WTC11 (cell line): ENCODE measurements at regions not wholly inside any gene's neighbourhood (a gene's known extent, or its start where the extent isn't known, plus 50 kb on each side); places are given as distances from the start of the nearest gene placed in this dataset.
A peak's percentile ranks its signal among the peaks of the same experiment; 100 is the strongest.
"Not testable (repeated sequence)": the region's sequence is repeated elsewhere in the genome, so short reads cannot be mapped to it uniquely, and the experiment has no call there.

Experiments
- ATAC-seq: fragments of 200-7000 bp; cut with Tn5 transposase; 2 replicates; pipeline ENCODE4 v1.10.0; 2021; ENCODE audit warnings: mild to moderate bottlenecking, moderate library complexity
- CTCF ChIA-PET: fragments of 300-600 bp; sonication (Branson Sonifier 250); formaldehyde crosslinking; loops from one replicate; lab custom pipeline; 2021; ENCODE audit warnings: antibody characterized with exemption; lab: Charles Lee
- POLR2A ChIA-PET: fragments of 350-600 bp; sonication (Branson Sonifier 250); formaldehyde crosslinking; loops from one replicate; lab custom pipeline; 2021; ENCODE audit warnings: antibody characterized with exemption; lab: Charles Lee
- DNase-seq: peaks from one replicate; pipeline ENCODE4 v3.0.0; 2021; ENCODE audit warnings: low spot score
- H3K27ac Mint-ChIP-seq: 2 replicates; pipeline ENCODE4 v1.8.0; 2021; ENCODE audit warnings: mixed read lengths
- H3K27me3 Mint-ChIP-seq: 2 replicates; pipeline ENCODE4 v1.8.0; 2021; ENCODE audit warnings: low read depth, mild to moderate bottlenecking, moderate library complexity, mixed read lengths
- H3K36me3 Mint-ChIP-seq: 2 replicates; pipeline ENCODE4 v1.8.0; 2021; ENCODE audit warnings: mixed read lengths
- H3K4me1 Mint-ChIP-seq: 2 replicates; pipeline ENCODE4 v1.8.0; 2022; ENCODE audit warnings: mixed read lengths
- H3K4me3 Mint-ChIP-seq: 2 replicates; pipeline ENCODE4 v1.8.0; 2021; ENCODE audit warnings: mild to moderate bottlenecking, moderate library complexity, mixed read lengths
- H3K9me3 Mint-ChIP-seq: 2 replicates; pipeline ENCODE4 v1.8.0; 2021; ENCODE audit warnings: mixed read lengths
- AR ChIP-seq: fragments of 250-450 bp; sonication (Bioruptor Pico); IDR thresholded peaks from 2 replicates; pipeline ENCODE4 v1.9.0; 2021; ENCODE audit warnings: mild to moderate bottlenecking
- ARID4B ChIP-seq: sonication (generic); formaldehyde crosslinking; IDR thresholded peaks from 2 replicates; pipeline ENCODE4 v1.8.0; 2023; ENCODE audit warnings: missing genetic modification reagents, mild to moderate bottlenecking, borderline replicate concordance
- CDX4 ChIP-seq: fragments of 250-450 bp; sonication (Bioruptor Pico); IDR thresholded peaks from 2 replicates; pipeline ENCODE4 v1.9.0; 2021; ENCODE audit warnings: moderate library complexity, mild to moderate bottlenecking, inconsistent platforms, borderline replicate concordance
- CTCF ChIP-seq: fragments of 200-600 bp; IDR thresholded peaks from 2 replicates; pipeline ENCODE4 v1.8.0; 2022; ENCODE audit warnings: antibody characterized with exemption
- ESRRA ChIP-seq: sonication (generic); formaldehyde crosslinking; IDR thresholded peaks from 2 replicates; pipeline ENCODE4 v1.8.1; 2022; ENCODE audit warnings: mild to moderate bottlenecking, missing genetic modification reagents, borderline replicate concordance
- GABPB1 ChIP-seq: sonication (generic); formaldehyde crosslinking; IDR thresholded peaks from 2 replicates; pipeline ENCODE4 v1.8.1; 2023; ENCODE audit warnings: mild to moderate bottlenecking, missing genetic modification reagents
- GTF2I ChIP-seq: fragments of 250-450 bp; sonication (Bioruptor Pico); conservative IDR thresholded peaks from 2 replicates; pipeline ENCODE4 v1.4.0; 2021; ENCODE audit warnings: mild to moderate bottlenecking
- JAZF1 ChIP-seq: fragments of 250-450 bp; sonication (Bioruptor Pico); IDR thresholded peaks from 2 replicates; pipeline ENCODE4 v1.9.0; 2021; ENCODE audit warnings: moderate library complexity, mild to moderate bottlenecking, inconsistent platforms
- KAT7 ChIP-seq: sonication (generic); formaldehyde crosslinking; IDR thresholded peaks from 2 replicates; pipeline ENCODE4 v1.8.1; 2023; ENCODE audit warnings: missing genetic modification reagents, mild to moderate bottlenecking, borderline replicate concordance
- NR3C1 ChIP-seq: sonication (generic); formaldehyde crosslinking; conservative IDR thresholded peaks from 2 replicates; pipeline ENCODE4 v1.8.1; 2023; ENCODE audit warnings: low read depth, mild to moderate bottlenecking, missing genetic modification reagents
- PREB ChIP-seq: sonication (generic); formaldehyde crosslinking; IDR thresholded peaks from 2 replicates; pipeline ENCODE4 v1.8.1; 2022; ENCODE audit warnings: mild to moderate bottlenecking, missing genetic modification reagents, moderate library complexity, borderline replicate concordance
- SMAD3 ChIP-seq: sonication (generic); formaldehyde crosslinking; IDR thresholded peaks from 2 replicates; pipeline ENCODE4 v1.8.0; 2022; ENCODE audit warnings: missing genetic modification reagents, mild to moderate bottlenecking, borderline replicate concordance
- USF2 ChIP-seq: sonication (generic); formaldehyde crosslinking; IDR thresholded peaks from 2 replicates; pipeline ENCODE4 v1.8.1; 2023; ENCODE audit warnings: mild to moderate bottlenecking, missing genetic modification reagents, moderate library complexity
- ZBTB21 ChIP-seq: sonication (generic); formaldehyde crosslinking; IDR thresholded peaks from 2 replicates; pipeline ENCODE4 v1.8.1; 2023; ENCODE audit warnings: mild to moderate bottlenecking, missing genetic modification reagents, borderline replicate concordance
- ZNF138 ChIP-seq: sonication (generic); formaldehyde crosslinking; conservative IDR thresholded peaks from 2 replicates; pipeline ENCODE4 v1.8.1; 2022; ENCODE audit warnings: mild to moderate bottlenecking, moderate library complexity, missing genetic modification reagents
- ZNF219 ChIP-seq: sonication (generic); formaldehyde crosslinking; IDR thresholded peaks from 2 replicates; pipeline ENCODE4 v1.8.0; 2023; ENCODE audit warnings: missing genetic modification reagents, mild to moderate bottlenecking, borderline replicate concordance
- ZNF263 ChIP-seq: sonication (generic); formaldehyde crosslinking; IDR thresholded peaks from 2 replicates; pipeline ENCODE4 v1.8.1; 2022; ENCODE audit warnings: low read depth, mild to moderate bottlenecking, moderate library complexity, missing genetic modification reagents
- ZNF317 ChIP-seq: sonication (generic); formaldehyde crosslinking; IDR thresholded peaks from 2 replicates; pipeline ENCODE4 v1.8.1; 2023; ENCODE audit warnings: low read depth, mild to moderate bottlenecking, moderate library complexity, missing genetic modification reagents, borderline replicate concordance
- ZNF671 ChIP-seq: fragments of 250-450 bp; sonication (Bioruptor Pico); IDR thresholded peaks from 2 replicates; pipeline ENCODE4 v1.8.0; 2021; ENCODE audit warnings: mild to moderate bottlenecking

- Mint-ChIP-seq H3K9me3 (peaks cover 5% of the 10 kb centered on the region), H3K27me3 (no peaks in the 10 kb centered on the region), H3K4me3 (no peak overlapping the region), H3K4me1 (no peaks in the 10 kb centered on the region), H3K27ac (no peak overlapping the region), H3K36me3 (no peaks in the 10 kb centered on the region)
- ATAC-seq = peak; percentile 86
- ChIA-PET CTCF (interaction anchor here (0.5 to 1.2 kb wide), 22 partner anchors 9 to 1043 kb away, joined by 3 to 9 read pairs (median 4); no protein-coding TSS in a partner anchor), POLR2A (no interaction called here)
- DNase-seq = peak; percentile 22
- TF ChIP-seq CDX4 (CRISPR knock-in tag) (no peak), GTF2I (CRISPR knock-in tag) (no peak)
These were observed 353.1 kb upstream of the FANCL start for GRCh38 chr2:58594175-58594574.

GRCh38 chr2:58586178-58586577, 345.1 kb upstream of the FANCL start:
- POLR2A ChIA-PET, CTCF ChIA-PET, H3K27me3 Mint-ChIP-seq, H3K27ac Mint-ChIP-seq, H3K36me3 Mint-ChIP-seq, H3K4me3 Mint-ChIP-seq, ATAC-seq, DNase-seq, H3K9me3 Mint-ChIP-seq: not testable (repeated sequence)
- H3K4me1 Mint-ChIP-seq = peaks cover 16% of the 10 kb centered on the region

- H3K4me3 Mint-ChIP-seq = no peak overlapping the region
- TF ChIP-seq NR3C1 (CRISPR knock-in tag) (no peak), PREB (CRISPR knock-in tag) (no peak), KAT7 (CRISPR knock-in tag) (no peak), ZNF263 (CRISPR knock-in tag) (no peak), ZBTB21 (CRISPR knock-in tag) (no peak), ESRRA (no peak), ZNF219 (CRISPR knock-in tag) (no peak), ZNF317 (CRISPR knock-in tag) (no peak), USF2 (CRISPR knock-in tag) (no peak), ZNF138 (CRISPR knock-in tag) (no peak), SMAD3 (CRISPR knock-in tag) (no peak), CTCF (no peak), GABPB1 (CRISPR knock-in tag) (no peak), ARID4B (no peak), ZNF671 (no peak), JAZF1 (CRISPR knock-in tag) (no peak), AR (CRISPR knock-in tag) (no peak), CDX4 (CRISPR knock-in tag) (no peak)
- peaks cover 16% of the 10 kb centered on the region for H3K4me1 Mint-ChIP-seq
- H3K27me3 Mint-ChIP-seq = no peaks in the 10 kb centered on the region
- H3K9me3 Mint-ChIP-seq = peaks cover 5% of the 10 kb centered on the region; the same call in 1 of the 2 replicates
- ChIA-PET POLR2A (no interaction called here), CTCF (no interaction called here)
- no peaks in the 10 kb centered on the region for H3K36me3 Mint-ChIP-seq
- no peak for DNase-seq
- ATAC-seq = no peak
- H3K27ac Mint-ChIP-seq = no peak overlapping the region
These were observed 344.1 kb upstream of the FANCL start for GRCh38 chr2:58585233-58585632.
